HepG2 (cell line): ENCODE measurements at regions not wholly inside any gene's neighbourhood (a gene's known extent, or its start where the extent isn't known, plus 50 kb on each side); places are given as distances from the start of the nearest gene placed in this dataset.

Experiments
- CHD2 ChIP-seq: IDR thresholded peaks from 2 replicates; pipeline ENCODE4 v1.6.1; 2011; ENCODE audit warnings: low read depth, low read length, improper control_type of control experiment
- TF ChIP-seq, protein P1 (sequence below): sonication (generic); formaldehyde crosslinking; IDR thresholded peaks from 2 replicates; pipeline ENCODE4 v1.5.1; 2020; ENCODE audit warnings: mild to moderate bottlenecking, missing genetic modification reagents, borderline replicate concordance
- TF ChIP-seq, protein P2 (sequence below), 2 experiments: IDR thresholded peaks; 2 replicates each; pipeline ENCODE4 v1.6.1; 2011 to 2012; ENCODE audit warnings: low read length in 2 of 2, borderline replicate concordance in 1 of 2, low read depth in 1 of 2, mild to moderate bottlenecking in 1 of 2, moderate library complexity in 1 of 2

DNA sequence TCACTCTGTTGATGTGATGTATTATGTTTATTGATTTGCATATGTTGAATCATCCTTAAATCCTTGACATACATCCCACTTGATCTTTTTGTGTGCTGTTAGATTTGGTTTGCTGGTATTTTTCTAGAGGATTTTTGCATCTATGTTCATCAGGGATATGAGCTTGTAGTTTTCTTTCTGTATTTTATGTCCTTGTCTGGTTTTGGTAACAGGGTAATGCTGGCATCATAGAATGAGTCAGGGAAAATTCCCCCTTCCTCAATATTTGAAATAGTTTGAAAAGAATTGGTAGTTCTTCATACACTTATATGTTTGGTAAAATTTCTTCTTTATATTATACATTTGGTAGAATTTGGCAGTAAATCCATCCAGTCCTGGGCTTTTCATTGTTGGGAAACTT lies 89.4 kb upstream of the SLC13A1 start:
- TF ChIP-seq, protein P1, sequence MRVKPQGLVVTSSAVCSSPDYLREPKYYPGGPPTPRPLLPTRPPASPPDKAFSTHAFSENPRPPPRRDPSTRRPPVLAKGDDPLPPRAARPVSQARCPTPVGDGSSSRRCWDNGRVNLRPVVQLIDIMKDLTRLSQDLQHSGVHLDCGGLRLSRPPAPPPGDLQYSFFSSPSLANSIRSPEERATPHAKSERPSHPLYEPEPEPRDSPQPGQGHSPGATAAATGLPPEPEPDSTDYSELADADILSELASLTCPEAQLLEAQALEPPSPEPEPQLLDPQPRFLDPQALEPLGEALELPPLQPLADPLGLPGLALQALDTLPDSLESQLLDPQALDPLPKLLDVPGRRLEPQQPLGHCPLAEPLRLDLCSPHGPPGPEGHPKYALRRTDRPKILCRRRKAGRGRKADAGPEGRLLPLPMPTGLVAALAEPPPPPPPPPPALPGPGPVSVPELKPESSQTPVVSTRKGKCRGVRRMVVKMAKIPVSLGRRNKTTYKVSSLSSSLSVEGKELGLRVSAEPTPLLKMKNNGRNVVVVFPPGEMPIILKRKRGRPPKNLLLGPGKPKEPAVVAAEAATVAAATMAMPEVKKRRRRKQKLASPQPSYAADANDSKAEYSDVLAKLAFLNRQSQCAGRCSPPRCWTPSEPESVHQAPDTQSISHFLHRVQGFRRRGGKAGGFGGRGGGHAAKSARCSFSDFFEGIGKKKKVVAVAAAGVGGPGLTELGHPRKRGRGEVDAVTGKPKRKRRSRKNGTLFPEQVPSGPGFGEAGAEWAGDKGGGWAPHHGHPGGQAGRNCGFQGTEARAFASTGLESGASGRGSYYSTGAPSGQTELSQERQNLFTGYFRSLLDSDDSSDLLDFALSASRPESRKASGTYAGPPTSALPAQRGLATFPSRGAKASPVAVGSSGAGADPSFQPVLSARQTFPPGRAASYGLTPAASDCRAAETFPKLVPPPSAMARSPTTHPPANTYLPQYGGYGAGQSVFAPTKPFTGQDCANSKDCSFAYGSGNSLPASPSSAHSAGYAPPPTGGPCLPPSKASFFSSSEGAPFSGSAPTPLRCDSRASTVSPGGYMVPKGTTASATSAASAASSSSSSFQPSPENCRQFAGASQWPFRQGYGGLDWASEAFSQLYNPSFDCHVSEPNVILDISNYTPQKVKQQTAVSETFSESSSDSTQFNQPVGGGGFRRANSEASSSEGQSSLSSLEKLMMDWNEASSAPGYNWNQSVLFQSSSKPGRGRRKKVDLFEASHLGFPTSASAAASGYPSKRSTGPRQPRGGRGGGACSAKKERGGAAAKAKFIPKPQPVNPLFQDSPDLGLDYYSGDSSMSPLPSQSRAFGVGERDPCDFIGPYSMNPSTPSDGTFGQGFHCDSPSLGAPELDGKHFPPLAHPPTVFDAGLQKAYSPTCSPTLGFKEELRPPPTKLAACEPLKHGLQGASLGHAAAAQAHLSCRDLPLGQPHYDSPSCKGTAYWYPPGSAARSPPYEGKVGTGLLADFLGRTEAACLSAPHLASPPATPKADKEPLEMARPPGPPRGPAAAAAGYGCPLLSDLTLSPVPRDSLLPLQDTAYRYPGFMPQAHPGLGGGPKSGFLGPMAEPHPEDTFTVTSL (CRISPR knock-in tag) = no peak
- TF ChIP-seq CHD2 = no peak
- TF ChIP-seq, protein P2, sequence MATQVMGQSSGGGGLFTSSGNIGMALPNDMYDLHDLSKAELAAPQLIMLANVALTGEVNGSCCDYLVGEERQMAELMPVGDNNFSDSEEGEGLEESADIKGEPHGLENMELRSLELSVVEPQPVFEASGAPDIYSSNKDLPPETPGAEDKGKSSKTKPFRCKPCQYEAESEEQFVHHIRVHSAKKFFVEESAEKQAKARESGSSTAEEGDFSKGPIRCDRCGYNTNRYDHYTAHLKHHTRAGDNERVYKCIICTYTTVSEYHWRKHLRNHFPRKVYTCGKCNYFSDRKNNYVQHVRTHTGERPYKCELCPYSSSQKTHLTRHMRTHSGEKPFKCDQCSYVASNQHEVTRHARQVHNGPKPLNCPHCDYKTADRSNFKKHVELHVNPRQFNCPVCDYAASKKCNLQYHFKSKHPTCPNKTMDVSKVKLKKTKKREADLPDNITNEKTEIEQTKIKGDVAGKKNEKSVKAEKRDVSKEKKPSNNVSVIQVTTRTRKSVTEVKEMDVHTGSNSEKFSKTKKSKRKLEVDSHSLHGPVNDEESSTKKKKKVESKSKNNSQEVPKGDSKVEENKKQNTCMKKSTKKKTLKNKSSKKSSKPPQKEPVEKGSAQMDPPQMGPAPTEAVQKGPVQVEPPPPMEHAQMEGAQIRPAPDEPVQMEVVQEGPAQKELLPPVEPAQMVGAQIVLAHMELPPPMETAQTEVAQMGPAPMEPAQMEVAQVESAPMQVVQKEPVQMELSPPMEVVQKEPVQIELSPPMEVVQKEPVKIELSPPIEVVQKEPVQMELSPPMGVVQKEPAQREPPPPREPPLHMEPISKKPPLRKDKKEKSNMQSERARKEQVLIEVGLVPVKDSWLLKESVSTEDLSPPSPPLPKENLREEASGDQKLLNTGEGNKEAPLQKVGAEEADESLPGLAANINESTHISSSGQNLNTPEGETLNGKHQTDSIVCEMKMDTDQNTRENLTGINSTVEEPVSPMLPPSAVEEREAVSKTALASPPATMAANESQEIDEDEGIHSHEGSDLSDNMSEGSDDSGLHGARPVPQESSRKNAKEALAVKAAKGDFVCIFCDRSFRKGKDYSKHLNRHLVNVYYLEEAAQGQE (IDR thresholded peaks at IDR 0.05; ENCODE audit: borderline replicate concordance in 1 of 2, low read depth in 1 of 2, low read length in 2 of 2) = no peak
